ENCODE measurements at regions not wholly inside any gene's neighbourhood (a gene's known extent, or its start where the extent isn't known, plus 50 kb on each side); places are given as distances from the start of the nearest gene placed in this dataset.
"Not testable (repeated sequence)": the region's sequence is repeated elsewhere in the genome, so short reads cannot be mapped to it uniquely, and the experiment has no call there.

DNA sequence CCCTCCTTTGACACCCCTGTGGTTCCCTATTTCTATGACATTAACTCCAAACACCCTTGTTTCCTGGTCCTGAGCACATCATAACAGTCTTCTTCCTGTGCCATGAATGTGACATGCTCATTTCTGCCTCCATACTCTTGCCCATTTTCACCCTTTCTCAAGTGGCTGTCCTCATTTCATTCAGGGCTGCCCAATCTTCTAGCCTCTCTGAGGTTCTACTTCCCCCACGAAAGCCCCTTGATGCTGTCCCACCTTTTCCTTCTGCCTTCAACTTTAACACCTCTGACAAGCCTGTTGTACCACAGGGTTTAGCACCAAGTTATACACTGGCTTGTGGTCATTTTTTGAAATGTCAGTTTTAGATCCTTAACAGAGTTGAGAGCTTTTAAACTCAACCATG lies 136.2 kb upstream of the BOD1L1 start:
- no peak for DNase-seq

DNA sequence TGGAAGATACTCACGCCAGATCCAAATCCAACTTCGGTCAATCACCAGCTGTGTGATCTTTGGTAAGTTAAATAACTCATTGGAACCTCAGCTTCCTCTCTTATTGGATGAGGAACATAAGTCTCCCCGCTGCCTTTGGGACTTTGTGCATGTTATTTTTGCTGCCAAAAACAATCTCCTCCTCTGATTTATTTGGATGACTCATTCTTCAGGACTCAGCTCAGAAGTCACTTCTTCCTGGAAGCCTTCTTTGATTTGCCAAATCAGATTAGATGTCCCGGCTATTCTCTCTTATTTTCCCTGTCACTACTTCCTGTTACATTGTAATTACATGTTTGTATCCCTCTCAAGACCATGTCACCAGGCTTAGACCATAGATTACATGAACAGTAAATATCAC lies 138.0 kb upstream of the BOD1L1 start:
- no peak for DNase-seq

DNA sequence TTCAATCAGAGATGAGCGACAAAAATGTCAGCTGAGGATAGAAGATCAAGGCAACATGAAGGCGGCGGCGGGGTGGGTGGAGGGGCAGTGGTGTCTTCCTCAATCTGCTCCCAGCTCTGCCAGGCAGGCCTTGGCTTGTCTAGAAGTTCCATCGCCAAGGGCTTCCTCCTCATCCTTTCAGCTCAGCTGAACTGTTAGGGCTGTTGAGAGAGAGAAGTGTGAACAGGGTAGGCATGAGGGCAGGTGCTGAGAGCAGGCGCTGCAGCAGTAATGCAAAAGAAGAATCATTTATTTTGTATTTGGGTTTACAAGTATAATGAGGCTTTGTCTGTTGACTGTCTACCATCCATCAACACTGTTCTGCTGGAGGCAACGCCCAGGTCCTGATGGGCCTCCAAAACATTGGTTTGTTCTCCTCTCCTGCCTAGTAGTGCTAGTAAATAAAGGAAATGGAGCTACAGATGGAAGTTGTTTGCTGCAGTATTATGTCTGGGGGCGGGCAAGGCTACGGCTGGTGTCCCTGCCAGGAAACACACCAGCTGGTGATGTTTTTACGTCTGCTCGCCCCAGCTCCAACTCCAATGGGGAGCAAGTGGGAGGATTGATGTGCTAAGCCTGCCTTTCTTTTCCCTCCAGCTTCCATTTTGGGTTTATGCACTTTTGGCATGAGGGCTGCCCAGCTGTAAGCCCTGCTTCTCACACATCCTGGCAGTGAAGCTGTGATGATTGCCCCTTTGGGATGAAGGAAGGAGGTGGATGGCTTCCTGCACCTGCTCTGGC lies 139.4 kb upstream of the BOD1L1 start:
- DNase-seq: peak in 2 of 3 donors; percentile 5 to 34

DNA sequence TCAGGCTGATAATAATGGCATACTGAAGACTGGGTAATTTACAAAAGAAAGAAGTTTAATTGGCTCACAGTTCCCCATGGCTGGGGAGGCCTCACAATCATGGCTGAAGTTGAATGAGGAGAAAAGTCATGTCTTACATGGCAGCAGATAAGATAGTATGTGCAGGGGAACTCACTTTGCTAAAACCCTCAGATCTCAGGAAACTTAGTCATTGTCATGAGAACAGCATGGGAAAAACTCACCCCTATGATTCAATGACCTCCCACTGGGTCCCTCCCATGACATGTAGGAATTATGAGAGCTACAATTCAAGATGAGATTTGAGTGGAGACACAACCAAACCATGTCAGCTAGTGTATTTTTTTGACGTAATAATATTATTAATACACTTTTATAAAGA lies 149.8 kb upstream of the BOD1L1 start:
- no peak for DNase-seq

DNA sequence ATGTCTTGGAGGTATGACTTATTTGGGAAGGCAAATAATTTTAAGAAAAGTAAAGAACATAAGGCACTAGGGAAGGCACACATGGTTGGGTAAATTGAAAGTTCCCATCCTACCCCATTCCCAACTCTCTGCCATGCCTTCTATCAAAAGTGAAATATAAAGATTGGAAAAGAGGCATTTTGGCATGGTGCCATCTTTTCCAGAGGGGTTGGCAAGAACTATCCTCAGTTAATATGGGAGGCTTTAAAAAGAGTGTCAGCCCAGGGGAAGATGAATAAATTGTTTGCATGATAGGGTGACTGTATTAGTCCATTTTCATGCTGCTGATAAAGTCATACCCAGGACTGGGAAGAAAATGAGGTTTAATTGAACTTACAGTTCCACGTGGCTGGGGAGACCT lies 150.8 kb upstream of the BOD1L1 start:
- DNase-seq: no peak

DNA sequence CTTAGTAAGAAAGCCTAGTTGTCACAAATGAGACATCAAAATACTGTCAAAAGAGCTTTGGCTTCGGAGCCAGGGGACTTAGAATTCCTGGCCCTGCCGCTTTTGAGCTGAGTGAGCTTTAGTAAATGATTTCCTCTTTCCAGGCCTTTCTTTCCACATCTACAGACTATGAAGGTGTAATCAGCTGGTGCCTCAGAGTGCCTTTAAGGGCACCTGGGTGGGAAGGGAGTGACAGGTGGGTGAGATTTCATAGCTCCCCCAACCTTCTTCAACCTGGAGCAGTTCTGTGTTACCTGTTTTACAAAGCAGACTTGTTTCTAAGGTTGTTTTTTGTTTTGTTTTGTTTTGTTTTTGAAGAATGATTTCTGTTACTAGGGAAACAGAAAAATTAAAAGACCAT lies 154.7 kb upstream of the BOD1L1 start:
- DNase-seq: no peak

DNA sequence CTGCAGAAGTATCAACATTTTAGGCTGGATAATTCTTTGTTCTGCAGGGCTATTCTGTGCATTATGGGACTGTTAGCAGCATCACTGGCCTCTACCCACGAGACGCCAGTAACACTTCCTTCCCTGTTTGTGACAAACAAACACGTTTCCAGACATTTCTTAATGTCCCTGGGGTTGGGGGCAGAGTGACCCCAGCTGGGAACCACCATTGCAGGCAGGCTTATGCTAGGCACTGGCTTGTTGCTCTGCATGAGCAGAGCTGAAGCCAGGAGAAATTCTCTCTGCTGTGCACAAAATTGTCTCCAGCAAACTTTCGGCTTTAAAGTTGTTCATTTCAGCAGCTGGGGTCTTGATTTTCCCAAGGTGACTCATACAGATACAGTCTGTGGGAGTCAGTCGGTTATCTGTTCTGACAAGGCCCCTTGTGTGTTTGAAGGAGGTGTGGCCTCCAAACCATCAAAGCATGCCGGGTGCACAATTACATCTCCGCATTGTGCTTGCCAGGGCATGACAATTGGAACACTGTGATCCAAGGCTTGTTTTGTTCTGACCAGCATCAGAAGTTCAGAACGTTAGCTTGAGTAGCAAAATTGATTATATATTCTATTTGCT lies 156.4 kb upstream of the BOD1L1 start:
- DNase-seq: no peak

DNA sequence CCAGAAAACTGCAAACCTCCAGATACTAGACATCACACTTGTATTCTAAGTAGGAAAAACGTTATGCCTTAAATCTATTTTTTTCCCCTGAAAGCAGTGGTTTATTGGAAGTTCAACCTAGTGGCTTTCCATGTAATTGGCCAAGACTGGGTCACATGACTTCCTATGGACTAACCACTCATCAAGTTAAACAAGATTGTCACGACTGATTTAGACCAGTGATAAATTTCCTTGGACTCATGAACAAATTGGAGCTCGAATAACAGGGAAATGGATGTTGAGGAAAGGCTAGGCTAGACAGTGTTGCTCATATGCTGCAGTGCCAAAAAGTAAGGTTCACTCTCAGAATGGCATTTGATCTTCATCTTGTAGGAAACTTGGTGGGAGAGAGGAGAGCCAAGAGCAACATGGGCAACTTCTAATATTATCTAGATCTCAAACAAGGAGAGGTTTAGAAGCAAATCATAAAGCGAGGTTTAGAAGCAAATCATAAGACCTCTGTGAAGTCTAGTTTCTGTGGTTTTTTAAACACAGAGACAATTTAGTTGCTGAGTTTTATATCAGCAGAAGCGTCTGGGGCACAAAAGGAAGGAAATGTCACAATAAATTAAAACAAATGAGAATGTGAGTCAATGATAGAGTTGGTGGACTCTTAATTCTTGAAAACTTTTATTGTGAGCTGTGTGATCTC lies 165.6 kb upstream of the BOD1L1 start:
- no peak for DNase-seq

DNA sequence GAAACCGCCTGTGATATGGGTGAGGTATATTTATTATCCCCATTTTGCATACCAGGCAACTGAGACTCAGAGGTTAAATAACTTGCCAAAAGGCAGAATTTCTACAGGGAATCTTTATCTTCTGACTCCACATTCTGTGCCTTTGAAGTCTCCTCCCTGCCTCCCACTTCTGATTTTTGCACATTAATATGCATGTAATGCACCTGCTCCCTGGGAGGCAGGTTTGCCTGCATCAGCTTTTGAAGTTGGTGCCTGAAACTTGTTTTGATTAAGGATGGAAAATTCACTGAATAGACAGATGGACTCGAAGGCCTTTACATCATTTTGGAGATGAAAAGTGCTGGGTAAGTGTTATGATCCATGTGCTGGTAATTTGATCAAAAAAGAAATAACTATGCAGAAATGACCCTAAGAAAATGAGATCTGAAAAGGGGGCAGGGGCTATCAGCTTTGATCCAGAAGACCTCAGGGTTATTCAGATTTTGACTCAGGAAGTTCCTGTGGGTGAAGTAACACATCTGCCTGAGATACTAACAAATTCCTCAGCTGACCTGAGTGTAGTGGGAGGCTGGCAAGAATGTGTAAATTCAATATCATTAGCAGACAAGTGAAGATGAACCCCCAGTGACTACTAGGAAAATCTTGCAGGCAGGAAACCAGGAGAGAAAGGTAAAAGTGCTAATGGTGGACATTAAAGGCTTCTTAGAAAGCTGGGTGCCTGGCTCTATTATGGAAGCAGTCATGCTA lies 167.5 kb upstream of the BOD1L1 start:
- no peak for DNase-seq

DNA sequence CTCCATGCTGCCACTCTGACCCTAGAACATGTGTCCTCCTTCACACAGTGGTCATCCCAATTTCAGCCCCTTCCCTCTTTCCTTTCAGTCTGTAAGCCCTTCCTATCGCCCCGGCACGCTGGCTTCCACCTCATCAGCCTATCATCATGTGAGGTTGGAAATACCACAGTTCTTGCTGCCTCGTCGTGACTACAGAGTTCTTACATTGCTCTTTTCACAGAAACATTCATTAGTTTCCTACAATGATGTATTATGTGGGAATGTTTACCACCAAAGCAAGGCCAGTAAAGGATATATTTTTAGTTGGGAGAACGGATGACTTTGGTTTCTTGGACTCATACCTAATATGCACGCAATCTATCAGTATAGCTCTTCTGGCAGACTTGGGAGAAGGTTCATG lies 169.5 kb upstream of the BOD1L1 start:
- DNase-seq: no peak

DNA sequence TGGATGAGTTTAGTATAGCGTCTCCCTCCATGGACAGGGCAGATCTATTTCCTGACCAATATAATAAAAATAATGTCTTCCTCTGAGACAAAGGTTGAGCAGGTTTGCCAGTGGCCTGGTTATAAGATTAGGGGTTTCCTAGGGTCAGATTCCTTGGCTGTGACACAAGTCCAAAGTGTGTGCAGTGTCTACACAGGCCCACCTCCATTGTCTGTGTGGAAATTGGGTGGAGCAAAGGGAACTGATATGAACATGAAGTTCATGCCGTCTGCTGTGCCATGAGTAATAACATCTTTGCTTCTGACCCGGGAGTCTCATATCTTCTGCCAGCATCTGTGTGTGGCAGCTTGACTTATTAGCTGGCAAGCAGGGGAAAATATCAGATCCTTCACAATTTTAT lies 187.7 kb upstream of the BOD1L1 start:
- no peak for DNase-seq

DNA sequence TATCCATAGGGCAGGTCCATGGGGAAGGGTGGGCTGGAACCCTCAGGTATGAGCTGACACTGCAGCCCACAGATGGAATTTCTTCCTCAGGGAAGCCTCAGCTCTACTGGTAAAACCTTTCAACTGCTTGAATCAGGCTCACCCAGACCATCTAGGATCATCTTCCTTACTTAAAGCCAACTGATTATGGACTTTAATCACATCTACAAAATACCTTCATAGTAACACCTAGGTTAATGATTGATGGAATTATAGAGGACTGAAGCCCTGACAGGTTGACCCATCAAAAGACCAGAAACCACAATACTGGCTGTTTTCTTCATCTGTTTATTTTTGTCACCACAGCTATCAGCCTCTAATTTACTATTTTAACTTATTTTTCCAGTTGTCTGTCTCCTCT lies 188.9 kb upstream of the BOD1L1 start:
- DNase-seq: no peak

DNA sequence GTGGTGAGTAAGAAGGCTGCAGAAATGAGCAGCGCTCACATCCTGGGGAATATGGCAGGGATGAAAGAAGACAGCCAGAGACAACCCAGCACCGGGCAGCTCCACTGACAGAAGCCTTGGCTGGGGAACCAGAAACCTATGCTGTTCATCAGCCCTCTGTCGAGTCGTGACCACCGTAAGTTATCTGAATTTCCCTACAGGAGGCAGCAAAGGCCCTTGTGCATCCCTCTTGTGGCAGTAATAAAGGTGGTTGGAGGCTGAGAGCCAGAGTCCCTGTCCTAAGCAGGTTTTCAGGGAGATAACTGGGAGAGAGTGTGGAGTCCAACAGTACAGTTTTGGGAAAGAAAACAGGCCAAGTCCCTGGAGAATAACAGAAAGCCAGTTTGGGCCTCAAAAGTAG lies 194.0 kb upstream of the BOD1L1 start:
- DNase-seq: no peak

DNA sequence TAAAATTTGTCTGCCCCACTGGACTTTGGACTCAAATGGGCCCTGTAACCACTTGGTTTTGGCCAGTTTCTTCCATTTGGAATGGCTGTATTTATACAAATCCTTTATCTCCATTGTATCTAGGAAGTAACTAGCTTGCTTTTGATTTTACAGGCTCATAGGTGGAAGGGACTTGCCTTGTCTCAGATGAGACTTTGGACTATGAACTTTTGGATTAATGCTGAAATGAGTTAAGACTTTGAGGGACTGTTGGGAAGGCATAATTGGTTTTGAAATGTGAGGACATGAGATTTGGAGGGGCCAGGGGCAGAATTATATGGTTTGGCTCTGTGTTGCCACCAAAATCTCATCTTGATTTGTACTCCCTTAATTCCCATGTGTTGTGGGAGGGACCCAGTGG lies 198.3 kb upstream of the BOD1L1 start:
- not testable (repeated sequence) for DNase-seq

DNA sequence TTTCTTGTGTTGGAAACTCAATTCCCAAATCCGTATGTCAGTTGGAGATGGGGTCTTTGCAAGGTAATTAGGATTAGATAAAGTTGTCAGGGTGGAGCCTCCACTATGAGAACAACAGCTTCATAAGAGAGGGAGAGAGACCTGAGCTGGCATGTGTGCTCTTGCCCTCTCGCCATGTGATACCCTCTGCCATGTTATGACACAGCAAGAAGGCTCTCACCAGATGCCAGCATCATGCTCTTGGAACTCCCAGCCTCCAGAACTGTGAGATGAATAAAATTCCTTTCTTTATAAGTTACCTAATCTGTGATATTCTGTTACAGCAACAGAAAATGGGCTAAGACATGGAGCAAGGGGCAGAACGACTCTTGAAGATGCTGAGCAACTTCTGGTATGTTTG lies 201.9 kb upstream of the BOD1L1 start:
- no peak for DNase-seq

DNA sequence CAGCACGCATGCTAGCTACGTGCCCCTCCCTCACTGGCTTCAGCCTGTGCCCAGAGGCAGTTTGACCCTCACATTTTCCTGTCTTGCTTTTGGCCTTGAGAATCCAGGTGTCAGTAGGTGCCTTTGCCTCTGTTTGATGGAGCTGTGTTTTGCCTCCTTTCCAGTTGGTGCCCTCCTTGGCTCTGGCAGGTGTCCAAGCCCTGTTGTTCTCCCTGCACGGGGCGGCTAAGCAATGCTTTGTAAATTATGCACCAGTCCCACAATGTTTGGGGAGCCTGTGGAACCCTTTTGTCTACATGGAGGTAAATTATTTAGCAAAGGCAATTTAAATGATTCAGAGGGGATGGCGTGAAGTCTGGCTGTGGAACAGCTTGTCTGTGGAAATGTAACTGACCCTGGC lies 202.9 kb upstream of the BOD1L1 start:
- no peak for DNase-seq

DNA sequence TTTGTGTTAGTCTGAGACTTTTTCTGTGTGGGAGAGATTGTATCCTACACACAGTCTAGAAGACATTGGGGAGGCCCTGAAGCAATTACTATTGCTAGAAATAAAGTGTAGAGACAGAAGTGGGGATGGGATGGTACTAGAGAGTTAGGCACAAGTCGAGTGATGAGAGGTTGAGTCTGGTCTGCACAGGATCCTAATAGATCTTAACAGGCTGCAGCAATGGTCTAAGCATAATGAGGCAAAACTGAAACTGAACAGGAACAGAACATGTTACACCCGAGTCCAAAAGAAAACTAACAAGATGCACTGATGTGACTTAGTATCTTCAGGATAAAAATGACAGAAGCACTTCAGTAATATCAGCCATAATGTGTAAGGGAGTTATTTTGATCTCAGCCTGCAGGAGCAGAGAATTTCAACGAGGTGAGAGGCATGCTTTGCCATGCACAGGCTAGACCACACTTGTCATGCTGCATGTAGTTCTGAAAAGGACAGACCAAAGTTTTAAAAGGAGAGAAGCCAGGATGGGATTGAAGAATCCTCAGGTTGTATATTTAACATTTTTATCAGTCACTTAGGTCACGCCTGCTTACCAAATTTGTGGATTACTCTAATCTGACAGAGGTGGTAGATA lies 205.8 kb upstream of the BOD1L1 start:
- no peak for DNase-seq

DNA sequence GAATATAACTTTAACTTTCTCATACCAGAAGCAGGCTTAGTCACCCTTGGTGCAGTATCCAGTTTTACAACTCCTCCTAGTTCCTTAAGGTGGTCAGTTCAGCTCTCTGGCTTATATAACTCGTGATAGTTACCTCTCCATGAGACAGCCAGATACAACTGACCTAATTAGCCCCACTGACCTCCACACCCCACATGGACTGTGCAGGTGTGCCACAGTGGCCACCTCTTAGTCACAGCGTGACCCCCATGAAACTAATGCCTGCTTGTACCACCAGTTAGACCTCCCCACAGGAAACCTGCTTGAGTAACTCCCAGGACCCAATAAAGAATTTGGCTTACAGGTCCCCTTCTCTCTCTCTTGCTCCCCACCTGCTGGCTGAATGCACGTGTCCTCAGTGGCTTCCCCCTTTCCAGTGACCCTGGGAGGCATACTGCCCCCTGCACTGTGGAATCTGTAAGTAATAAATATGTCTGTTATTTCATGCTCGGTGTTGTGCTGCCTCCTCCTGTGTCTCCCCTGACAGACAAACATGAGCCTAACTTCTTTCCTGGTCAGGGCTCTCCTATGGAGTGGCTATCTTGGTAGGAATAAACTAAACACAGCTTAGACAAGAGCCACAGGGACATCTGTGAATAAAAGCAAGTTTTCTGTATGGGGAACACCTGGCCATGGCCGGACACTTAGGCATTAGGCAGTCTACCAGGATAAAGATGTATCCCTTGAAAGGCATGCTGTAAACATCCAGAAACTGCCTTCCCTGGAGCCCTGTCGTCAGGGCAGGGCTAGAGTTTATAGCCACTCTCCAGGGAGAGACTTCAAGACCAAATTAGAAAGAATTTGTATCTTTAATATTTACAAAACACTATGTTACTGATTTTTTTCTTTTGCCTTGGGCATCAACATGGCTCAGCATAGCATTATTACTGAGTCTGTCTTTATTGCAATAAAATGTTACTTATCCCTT lies 209.7 kb upstream of the BOD1L1 start:
- DNase-seq: no peak

DNA sequence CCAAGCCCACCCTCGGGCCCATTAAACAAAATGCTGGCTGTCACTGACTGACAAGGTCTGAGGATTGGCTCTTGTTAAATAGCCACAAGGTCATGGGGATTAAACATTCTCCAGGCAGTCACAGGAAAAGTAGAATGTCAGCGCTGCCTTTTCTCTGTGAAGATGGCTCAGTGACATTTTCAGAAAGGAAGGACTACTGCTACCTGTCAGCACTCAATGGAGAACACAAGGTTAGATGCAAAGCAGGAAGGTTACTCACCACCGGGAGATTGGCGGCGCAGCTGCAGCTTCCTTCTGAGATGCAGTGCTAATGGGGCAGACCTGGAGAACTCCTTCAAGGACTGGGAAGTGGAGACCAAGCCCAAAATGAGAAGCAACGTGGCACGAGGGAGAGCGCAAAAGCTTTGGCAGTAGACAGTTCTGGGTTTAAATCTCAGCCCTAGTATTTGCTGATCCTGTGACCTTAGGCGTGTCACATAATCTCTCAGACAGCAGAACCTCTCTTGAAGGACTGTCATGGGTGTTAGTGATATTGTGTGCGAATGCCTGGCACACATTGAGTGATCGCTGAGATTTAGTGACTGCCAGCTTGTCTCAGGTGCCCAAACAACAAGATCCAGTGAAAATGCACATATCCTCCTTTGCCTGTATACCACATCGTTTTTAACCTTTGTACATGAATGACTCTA lies 213.1 kb upstream of the BOD1L1 start:
- no peak for DNase-seq

DNA sequence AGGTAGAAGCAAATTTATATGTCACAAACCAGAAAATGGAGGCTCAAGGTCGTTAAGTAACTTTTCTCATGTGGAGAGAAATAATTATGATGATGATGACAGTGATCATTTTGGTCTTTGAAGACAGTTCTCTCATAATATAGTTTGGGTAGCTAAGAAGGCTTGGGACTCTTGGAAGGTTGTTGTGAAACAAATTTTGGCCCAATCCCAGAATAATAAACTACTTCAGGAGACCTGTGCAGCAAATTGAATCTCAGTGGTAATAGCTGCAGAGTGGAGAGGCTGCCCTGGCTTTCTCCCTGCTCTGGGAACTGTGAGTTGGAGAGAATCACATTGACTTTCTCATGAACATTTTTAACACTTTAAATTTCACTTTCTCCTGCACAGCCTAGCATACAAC lies 217.2 kb upstream of the BOD1L1 start:
- peak in 1 of 3 donors; percentile 26 for DNase-seq

Measured in muscle of back (tissue), 3 donors.